ENCODE measurements at regions not wholly inside any gene's neighbourhood (a gene's known extent, or its start where the extent isn't known, plus 50 kb on each side); places are given as distances from the start of the nearest gene placed in this dataset.
"Not testable (repeated sequence)": the region's sequence is repeated elsewhere in the genome, so short reads cannot be mapped to it uniquely, and the experiment has no call there.

DNA sequence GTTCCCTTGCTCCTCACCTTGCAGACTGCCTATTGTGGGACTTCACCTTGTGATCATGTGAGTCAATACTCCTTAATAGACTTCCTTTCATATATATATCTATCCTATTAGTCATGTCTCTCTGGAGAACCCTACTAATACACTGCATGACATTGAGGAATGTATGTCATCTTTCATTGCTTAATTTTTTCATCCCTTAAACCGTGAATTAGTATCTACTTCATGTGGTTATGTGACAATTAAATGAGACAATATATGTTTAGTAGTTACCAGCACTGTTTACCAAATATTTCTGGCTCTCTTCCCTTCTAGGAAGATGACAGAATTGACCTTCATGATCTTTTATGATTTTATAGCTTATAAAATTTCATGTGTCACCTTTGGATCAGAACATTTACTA, 759.5 kb downstream of the GRXCR1 start:
- H3K4me3 ChIP-seq (ENCODE audit: low read length), result no peak overlapping the region
- no peak for TF ChIP-seq ZNF274 (IDR thresholded peaks at IDR 0.05; ENCODE audit: low read depth, low read length)

DNA sequence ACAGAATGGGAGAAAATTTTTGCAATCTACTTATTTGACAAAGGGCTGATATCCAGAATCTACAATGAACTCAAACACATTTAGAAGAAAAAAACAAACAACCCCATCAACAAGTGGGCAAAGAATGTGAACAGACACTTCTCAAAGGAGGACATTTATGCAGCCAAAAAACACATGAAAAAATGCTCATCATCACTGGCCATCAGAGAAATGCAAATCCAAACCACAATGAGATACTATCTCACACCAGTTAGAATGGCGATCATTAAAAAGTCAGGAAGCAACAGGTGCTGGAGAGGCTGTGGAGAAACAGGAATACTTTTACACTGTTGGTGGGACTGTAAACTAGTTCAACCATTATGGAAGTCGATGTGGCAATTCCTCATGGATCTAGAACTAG, 767.0 kb downstream of the GRXCR1 start:
- not testable (repeated sequence) for H3K4me3 ChIP-seq (ENCODE audit: low read length)

DNA sequence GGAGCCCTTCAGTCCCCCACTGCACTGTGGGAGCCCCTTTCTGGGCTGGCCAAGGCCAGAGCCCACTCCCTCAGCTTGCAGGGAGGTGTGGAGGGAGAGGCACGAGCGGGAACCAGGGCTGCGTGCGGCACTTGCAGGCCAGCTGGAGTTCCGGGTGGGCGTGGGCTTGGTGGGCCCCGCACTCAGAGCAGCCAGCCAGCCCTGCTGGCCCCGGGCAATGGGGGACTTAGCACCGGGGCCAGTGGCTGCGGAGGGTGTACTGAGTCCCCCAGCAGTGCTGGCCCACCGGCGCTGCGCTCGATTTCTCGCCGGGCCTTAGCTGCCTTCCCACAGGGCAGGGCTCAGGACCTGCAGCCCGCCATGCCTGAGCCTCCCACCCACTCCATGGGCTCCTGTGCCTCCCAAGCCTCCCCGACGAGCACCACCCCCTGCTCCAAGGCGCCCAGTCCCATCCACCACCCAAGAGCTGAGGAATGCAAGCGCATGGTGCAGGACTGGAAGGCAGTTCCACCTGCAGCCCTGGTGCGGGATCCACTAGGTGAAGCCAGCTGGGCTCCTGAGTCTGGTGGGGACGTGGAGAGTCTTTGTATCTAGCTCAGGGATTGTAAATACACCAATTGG, 776.2 kb downstream of the KCTD8 start:
- H3K4me3 ChIP-seq (ENCODE audit: low read length), result not testable (repeated sequence)

DNA sequence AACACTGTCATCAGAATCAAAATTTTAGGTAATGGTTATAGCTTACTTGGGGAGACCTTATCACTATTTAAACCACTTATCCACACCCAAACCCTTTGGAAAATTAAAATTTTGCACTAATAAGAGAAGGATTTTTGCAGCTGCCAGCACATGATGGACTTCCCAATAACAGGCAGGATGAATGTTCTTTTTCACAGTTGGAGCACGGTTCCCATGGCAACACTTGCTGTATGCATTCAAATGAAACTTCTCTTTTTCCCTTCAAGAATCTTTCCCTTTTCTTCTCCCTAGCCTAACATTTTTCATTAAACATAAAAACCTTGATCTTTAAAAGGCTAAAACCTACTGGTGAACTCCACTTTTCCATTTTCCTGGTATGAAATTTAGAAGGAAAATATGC, 768.2 kb downstream of the KCTD8 start:
- TF ChIP-seq ZNF274 (IDR thresholded peaks at IDR 0.05; ENCODE audit: low read depth, low read length), result no peak
- H3K4me3 ChIP-seq (ENCODE audit: low read length), result no peak overlapping the region

DNA sequence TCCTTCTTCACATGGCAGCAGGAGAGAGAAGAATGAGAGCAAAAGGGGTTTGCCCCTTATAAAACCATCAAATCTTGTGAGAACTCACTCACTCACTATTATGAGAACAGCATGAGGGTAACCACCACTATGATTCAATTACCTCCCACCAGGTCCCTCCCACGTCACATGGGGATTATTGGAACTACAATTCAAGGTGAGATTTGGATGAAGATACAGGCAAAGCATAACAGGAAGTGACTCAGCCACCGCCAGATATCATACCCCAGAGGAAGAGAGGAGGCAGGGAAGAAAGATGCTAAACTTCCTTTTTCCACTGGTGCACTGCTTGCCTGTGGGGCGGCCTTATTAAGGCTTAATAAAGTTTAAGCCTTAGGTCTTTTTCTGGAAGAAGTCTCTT, 766.1 kb downstream of the KCTD8 start:
- H3K4me3 ChIP-seq (ENCODE audit: low read length), result no peak overlapping the region
- no peak for TF ChIP-seq ZNF274 (IDR thresholded peaks at IDR 0.05; ENCODE audit: low read depth, low read length)

DNA sequence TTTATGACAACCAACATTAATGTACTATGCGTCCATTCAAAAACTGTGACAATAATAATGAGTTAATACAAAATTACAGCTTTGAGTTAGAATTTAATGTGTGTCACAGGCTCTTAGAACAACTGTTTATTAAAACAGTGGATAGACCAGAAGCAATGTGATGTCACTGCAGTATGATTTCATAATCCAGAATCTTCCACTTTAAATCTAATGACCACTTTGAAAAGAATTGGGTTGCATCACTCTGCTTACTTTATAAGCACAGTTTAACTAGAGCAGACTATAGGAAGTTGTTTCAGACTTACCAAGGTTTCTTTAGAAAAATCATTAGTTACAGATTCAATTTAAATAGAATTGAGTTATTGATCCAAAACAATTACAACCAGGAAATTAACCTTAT, 758.5 kb downstream of the KCTD8 start:
- no peak overlapping the region for H3K4me3 ChIP-seq (ENCODE audit: low read length)
- TF ChIP-seq ZNF274 (IDR thresholded peaks at IDR 0.05; ENCODE audit: low read depth, low read length), result no peak

DNA sequence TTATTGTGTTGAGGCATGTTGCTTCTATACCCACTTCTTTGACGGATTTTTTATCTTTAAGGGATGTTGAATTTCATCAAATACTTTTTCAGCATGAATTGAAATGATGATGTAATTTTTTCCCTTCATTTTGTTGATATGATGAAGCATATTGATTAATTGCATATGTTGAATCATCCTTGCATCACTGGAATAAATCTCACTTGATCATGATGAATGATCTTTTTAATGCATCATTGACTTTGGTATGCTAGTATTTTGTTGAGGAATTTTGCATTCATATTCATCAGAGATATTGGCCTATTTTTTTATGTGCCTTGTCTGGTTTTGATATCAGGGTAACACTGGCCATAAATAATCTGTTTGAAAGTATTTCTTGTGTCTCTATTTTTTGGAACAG, 754.7 kb downstream of the KCTD8 start:
- TF ChIP-seq ZNF274 (IDR thresholded peaks at IDR 0.05; ENCODE audit: low read depth, low read length), result no peak
- H3K4me3 ChIP-seq (ENCODE audit: low read length), result no peak overlapping the region

DNA sequence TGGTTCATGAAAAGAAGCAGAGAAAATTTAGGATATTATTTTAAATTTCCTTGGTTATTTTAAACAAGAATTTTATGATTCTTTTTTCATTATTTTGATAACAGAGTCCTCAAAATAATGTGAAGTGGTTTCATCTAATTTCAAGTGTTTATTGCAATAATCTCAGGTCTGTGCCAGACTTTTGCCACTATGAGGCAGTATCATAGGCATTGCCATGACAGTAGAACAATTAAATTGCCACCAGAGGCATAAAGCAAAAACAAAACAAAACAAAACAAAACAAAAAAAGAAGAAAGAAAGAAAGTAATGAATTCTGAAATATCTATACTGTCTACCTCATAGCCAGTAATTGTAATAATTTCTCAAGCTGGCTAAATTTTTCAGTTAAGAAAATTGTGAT, 739.2 kb downstream of the KCTD8 start:
- no peak for TF ChIP-seq ZNF274 (IDR thresholded peaks at IDR 0.05; ENCODE audit: low read depth, low read length)

DNA sequence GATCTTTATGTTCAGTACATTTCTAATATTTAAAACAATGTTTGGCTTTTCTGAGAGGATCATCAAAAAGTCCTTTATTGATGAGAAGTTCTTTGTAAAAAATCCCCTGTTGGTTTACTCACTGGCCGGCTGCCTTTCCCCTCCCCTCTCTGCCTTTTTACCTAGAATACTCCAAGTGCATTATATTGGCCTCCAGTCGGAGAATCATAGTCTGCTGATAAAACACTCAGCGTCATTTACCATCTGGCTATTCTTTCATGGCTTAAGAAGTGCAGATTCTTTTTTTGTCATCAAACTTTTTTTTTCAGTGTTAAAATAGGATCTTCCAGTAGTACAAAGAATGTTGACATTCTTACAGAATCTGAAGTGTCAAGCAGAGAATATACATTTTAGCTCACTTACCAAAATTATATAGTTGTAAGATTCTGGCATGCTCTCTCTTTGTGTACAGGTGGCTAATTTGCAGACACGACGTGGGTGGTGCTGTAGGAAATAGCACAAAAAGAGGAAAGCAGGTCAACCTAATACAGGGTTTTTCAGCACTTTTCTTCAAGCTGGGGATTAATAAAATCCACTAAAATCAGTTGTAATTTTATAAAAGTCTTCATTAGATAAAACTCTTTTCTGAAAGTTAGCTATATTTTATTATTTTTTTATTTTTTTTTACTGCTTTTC, 731.8 kb downstream of the KCTD8 start:
- no peak for TF ChIP-seq ZNF274 (IDR thresholded peaks at IDR 0.05; ENCODE audit: low read depth, low read length)
- H3K4me3 ChIP-seq (ENCODE audit: low read length), result no peak overlapping the region

More for the DNA sequence above, 739.2 kb downstream of the KCTD8 start:
- no peak overlapping the region for H3K4me3 ChIP-seq (ENCODE audit: low read length)

DNA sequence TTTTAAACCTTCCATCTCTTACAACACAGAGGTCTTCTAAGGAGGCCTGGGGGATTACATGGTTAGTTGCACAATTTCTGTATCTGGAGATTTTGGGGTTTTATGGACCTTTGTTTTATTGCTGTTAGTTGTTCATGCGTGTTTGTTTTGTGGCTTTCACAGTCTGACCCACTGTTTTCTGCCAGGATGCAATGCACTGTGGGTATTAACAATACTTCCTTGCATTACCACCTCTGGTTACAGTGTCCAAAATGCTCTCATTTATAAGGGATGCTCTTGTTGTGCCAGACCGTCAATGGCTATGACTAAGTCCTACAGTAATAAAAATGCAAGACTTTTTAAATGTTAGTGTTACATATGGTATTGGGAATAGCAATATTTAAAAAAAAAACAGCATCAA, 730.2 kb downstream of the KCTD8 start:
- no peak for TF ChIP-seq ZNF274 (IDR thresholded peaks at IDR 0.05; ENCODE audit: low read depth, low read length)

DNA sequence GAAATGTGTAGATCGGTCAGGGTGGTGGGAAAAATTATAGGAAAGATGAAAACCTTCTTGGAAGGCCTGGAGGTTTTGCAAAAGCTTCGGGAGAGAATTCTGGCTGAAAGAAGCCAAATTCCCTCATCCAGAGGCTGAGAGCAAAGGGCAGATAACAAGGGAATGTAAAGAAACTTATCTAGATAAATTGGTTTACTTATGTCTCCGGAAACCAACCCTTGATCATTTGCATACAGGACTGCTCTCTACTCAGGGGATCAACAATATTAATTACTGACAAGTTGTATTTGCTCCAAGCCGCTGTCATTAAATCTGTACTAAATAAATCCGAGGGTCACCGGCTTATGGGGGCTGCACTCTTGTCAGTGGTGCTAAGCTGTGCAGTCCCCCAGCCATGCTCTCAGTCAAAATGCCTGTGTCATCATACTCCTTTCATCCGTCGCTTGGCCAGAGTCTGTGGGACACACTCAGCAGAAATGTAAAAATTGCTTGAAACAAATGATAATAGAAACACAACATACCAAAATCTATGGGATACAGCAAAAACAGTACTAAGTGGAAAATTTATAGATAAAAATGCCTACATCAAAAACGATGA, 715.7 kb downstream of the KCTD8 start:
- no peak overlapping the region for H3K4me3 ChIP-seq (ENCODE audit: low read length)
- TF ChIP-seq ZNF274 (IDR thresholded peaks at IDR 0.05; ENCODE audit: low read depth, low read length), result no peak

More for the DNA sequence above, 730.2 kb downstream of the KCTD8 start:
- no peak overlapping the region for H3K4me3 ChIP-seq (ENCODE audit: low read length)

DNA sequence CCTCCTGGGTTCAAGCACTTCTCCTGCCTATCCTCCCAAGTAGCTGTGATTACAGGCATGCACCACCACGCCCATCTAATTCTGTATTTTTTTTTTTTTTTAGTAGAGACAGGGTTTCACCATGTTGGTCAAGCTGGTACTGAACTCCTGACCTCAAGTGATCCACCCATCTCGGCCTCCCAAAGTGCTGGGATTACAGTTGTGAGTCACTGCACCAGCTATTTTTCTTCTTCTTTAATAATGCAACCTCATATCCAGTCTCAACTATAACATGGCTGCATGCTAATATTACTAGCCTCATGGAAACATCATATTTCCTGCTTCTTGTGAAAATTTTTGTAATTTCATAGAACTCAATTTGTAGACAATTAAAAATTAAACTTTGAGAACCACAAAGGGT, 706.5 kb downstream of the KCTD8 start:
- no peak overlapping the region for H3K4me3 ChIP-seq (ENCODE audit: low read length)
- TF ChIP-seq ZNF274 (IDR thresholded peaks at IDR 0.05; ENCODE audit: low read depth, low read length), result no peak

DNA sequence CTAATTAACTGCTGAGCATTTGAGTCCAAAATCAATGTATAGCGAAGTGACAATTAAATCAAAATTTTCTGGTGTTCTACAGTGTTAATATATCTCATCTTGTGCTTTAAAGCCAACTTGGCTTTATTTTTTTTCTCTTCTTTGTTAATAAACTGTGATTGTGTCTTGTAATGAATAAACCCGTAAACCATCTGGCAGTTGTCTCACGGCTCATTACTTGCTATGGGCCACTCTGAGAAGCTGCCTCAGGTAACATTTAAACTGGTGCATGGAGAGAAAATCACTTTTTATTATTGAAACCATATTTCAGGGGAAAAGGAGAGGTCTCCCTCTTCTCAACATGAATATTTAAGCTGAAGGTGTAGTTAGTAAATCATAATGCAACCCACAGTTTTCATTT, 694.0 kb downstream of the KCTD8 start:
- TF ChIP-seq ZNF274 (IDR thresholded peaks at IDR 0.05; ENCODE audit: low read depth, low read length), result no peak
- no peak overlapping the region for H3K4me3 ChIP-seq (ENCODE audit: low read length)

DNA sequence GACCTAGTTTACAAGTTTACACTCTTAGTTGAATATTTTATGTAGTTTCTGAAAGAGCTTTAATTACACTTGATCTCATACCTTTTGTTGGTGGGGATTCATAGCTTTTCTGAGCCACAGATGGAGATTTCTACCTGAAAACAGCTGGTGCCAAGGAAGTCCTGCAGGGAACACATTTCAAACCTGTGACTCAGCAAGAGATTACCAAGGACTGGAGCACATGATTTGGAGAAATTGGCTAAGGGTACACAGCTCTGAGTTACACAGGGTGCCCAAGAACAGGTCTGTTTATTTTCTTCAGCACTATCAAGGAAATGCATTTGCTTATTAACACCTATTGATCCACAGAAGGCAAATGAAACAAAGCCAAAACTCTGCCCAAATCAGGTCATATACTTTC, 691.5 kb downstream of the KCTD8 start:
- no peak overlapping the region for H3K4me3 ChIP-seq (ENCODE audit: low read length)
- no peak for TF ChIP-seq ZNF274 (IDR thresholded peaks at IDR 0.05; ENCODE audit: low read depth, low read length)

DNA sequence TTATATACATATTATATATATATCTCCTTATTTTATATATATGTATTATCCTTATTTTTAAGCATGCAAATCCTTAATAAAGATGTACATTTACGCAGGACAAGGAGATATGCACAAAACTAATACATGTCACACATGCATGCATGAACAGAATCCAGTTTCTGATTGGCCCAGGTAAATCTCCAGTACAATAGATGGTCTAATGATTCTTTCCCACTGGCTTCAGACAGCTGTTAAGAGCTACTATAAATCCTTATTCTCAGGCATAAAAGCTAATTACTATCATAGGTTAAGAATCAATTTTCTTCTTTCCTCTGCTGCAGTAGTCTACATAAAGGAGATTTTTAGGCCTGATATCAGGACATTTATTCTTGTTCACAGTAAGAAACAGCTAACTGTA, 689.8 kb downstream of the KCTD8 start:
- no peak overlapping the region for H3K4me3 ChIP-seq (ENCODE audit: low read length)
- TF ChIP-seq ZNF274 (IDR thresholded peaks at IDR 0.05; ENCODE audit: low read depth, low read length), result no peak
